ENCODE measurements at regions not wholly inside any gene's neighbourhood (a gene's known extent, or its start where the extent isn't known, plus 50 kb on each side); places are given as distances from the start of the nearest gene placed in this dataset.

- Histone ChIP-seq H4K20me1 (ENCODE audit: insufficient read depth, low read length) (no peaks in the 10 kb centered on the region), H3K9me3 (ENCODE audit: insufficient read depth, low read length) (no peaks in the 10 kb centered on the region), H3K9ac (ENCODE audit: low read length) (no peak overlapping the region), H3K27ac (ENCODE audit: low read length) (no peak overlapping the region), H2AFZ (ENCODE audit: low read depth, low read length) (no peak overlapping the region), H3K79me2 (ENCODE audit: low read length) (no peaks in the 10 kb centered on the region), H3K4me2 (ENCODE audit: low read length) (no peak overlapping the region), H3K27me3 (ENCODE audit: low read depth, low read length) (no peaks in the 10 kb centered on the region), H3K4me3 (ENCODE audit: low read length) (no peak overlapping the region), H3K36me3 (replicated peaks; ENCODE audit: low read depth, low read length) (no peaks in the 10 kb centered on the region), H3K4me1 (ENCODE audit: low read length) (no peaks in the 10 kb centered on the region)
- TF ChIP-seq, protein P1, sequence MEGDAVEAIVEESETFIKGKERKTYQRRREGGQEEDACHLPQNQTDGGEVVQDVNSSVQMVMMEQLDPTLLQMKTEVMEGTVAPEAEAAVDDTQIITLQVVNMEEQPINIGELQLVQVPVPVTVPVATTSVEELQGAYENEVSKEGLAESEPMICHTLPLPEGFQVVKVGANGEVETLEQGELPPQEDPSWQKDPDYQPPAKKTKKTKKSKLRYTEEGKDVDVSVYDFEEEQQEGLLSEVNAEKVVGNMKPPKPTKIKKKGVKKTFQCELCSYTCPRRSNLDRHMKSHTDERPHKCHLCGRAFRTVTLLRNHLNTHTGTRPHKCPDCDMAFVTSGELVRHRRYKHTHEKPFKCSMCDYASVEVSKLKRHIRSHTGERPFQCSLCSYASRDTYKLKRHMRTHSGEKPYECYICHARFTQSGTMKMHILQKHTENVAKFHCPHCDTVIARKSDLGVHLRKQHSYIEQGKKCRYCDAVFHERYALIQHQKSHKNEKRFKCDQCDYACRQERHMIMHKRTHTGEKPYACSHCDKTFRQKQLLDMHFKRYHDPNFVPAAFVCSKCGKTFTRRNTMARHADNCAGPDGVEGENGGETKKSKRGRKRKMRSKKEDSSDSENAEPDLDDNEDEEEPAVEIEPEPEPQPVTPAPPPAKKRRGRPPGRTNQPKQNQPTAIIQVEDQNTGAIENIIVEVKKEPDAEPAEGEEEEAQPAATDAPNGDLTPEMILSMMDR (IDR thresholded peaks at IDR 0.05; ENCODE audit: low read depth, low read length): no peak
- TF ChIP-seq EZH2phosphoT487 (IDR thresholded peaks at IDR 0.05; ENCODE audit: low read depth): no peak
Observed at GRCh38 chr7:53658951-53659350, 623.5 kb downstream of the POM121L12 start.

DNA sequence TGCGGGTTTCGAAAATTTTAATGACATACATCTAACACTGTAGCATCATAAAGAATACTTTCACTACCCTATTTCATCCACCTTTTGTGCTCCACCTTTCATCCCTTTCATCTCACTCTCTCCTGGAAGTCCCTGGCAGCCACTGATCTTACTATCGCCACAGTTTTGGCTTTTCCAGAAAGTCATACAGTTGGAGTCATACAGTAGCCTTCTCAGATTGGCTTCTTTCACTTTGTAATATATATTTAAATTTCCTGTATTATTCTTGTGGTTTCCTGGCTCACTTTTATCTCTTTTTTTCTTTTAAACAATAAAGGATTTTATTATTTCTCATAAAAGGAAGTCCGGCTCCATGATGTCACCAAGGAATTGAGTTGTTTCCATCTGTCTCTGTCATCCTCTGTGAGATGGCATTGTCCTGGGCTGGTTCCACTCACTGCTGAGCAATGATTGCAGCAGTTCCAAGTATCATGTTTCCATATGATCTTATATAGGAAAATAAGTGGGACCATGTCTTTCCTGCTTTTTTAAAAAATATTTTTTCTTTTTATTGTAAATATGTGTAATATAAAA lies 626.3 kb downstream of the POM121L12 start:
- no peaks in the 10 kb centered on the region for H3K4me1 ChIP-seq (ENCODE audit: low read length)
- H3K36me3 ChIP-seq (replicated peaks; ENCODE audit: low read depth, low read length): no peaks in the 10 kb centered on the region
- H3K9me3 ChIP-seq (ENCODE audit: insufficient read depth, low read length): no peaks in the 10 kb centered on the region
- H3K79me2 ChIP-seq (ENCODE audit: low read length): no peaks in the 10 kb centered on the region
- no peak overlapping the region for H3K27ac ChIP-seq (ENCODE audit: low read length)
- TF ChIP-seq EZH2phosphoT487 (IDR thresholded peaks at IDR 0.05; ENCODE audit: low read depth): no peak
- TF ChIP-seq, protein P1 (IDR thresholded peaks at IDR 0.05; ENCODE audit: low read depth, low read length): no peak
- no peak overlapping the region for H3K4me2 ChIP-seq (ENCODE audit: low read length)
- H4K20me1 ChIP-seq (ENCODE audit: insufficient read depth, low read length): no peaks in the 10 kb centered on the region
- no peak overlapping the region for H3K4me3 ChIP-seq (ENCODE audit: low read length)
- no peak overlapping the region for H2AFZ ChIP-seq (ENCODE audit: low read depth, low read length)
- H3K9ac ChIP-seq (ENCODE audit: low read length): no peak overlapping the region
- no peaks in the 10 kb centered on the region for H3K27me3 ChIP-seq (ENCODE audit: low read depth, low read length)

- TF ChIP-seq, protein P1 (IDR thresholded peaks at IDR 0.05; ENCODE audit: low read depth, low read length): no peak
- TF ChIP-seq EZH2phosphoT487 (IDR thresholded peaks at IDR 0.05; ENCODE audit: low read depth): no peak
- H3K4me2 ChIP-seq (ENCODE audit: low read length): no peak overlapping the region
- H3K4me1 ChIP-seq (ENCODE audit: low read length): no peaks in the 10 kb centered on the region
Observed at GRCh38 chr7:53672681-53673080, 637.2 kb downstream of the POM121L12 start.

DNA sequence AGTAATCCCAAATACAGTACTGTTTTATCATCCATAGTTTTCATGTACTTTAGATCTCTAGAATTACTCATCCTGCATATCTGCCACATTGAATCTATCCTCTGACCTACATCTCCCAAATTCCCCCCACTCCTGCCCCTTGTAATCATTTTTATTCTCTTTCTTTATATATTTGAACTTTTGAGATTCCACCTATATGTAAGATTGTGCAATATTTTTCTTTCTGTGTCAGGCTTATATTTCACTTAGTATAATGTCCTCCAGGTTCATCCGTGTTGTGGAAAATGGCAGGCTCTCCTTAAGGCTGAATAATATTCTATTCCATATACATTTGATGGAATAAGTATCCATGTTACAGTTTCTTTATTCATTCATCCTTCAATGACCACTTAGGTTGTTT lies 640.4 kb downstream of the POM121L12 start:
- no peak overlapping the region for H3K4me3 ChIP-seq (ENCODE audit: low read length)

More at GRCh38 chr7:53672681-53673080, 637.2 kb downstream of the POM121L12 start:
- Histone ChIP-seq H3K9me3 (ENCODE audit: insufficient read depth, low read length) (no peaks in the 10 kb centered on the region), H3K27me3 (ENCODE audit: low read depth, low read length) (no peaks in the 10 kb centered on the region), H3K4me3 (ENCODE audit: low read length) (no peak overlapping the region), H3K79me2 (ENCODE audit: low read length) (no peaks in the 10 kb centered on the region), H3K36me3 (replicated peaks; ENCODE audit: low read depth, low read length) (no peaks in the 10 kb centered on the region), H2AFZ (ENCODE audit: low read depth, low read length) (no peak overlapping the region), H3K9ac (ENCODE audit: low read length) (no peak overlapping the region), H4K20me1 (ENCODE audit: insufficient read depth, low read length) (no peaks in the 10 kb centered on the region), H3K27ac (ENCODE audit: low read length) (no peak overlapping the region)

More for the DNA sequence above, 640.4 kb downstream of the POM121L12 start:
- H3K27ac ChIP-seq (ENCODE audit: low read length): no peak overlapping the region
- no peak overlapping the region for H2AFZ ChIP-seq (ENCODE audit: low read depth, low read length)
- TF ChIP-seq EZH2phosphoT487 (IDR thresholded peaks at IDR 0.05; ENCODE audit: low read depth): no peak
- TF ChIP-seq, protein P1 (IDR thresholded peaks at IDR 0.05; ENCODE audit: low read depth, low read length): no peak
- no peak overlapping the region for H3K4me2 ChIP-seq (ENCODE audit: low read length)
- no peaks in the 10 kb centered on the region for H3K27me3 ChIP-seq (ENCODE audit: low read depth, low read length)
- H3K79me2 ChIP-seq (ENCODE audit: low read length): no peaks in the 10 kb centered on the region
- no peaks in the 10 kb centered on the region for H3K36me3 ChIP-seq (replicated peaks; ENCODE audit: low read depth, low read length)
- no peaks in the 10 kb centered on the region for H3K4me1 ChIP-seq (ENCODE audit: low read length)
- no peaks in the 10 kb centered on the region for H4K20me1 ChIP-seq (ENCODE audit: insufficient read depth, low read length)
- H3K9ac ChIP-seq (ENCODE audit: low read length): no peak overlapping the region
- H3K9me3 ChIP-seq (ENCODE audit: insufficient read depth, low read length): no peaks in the 10 kb centered on the region

All from OCI-LY3 (cell line).